Kidney (tissue), 13 donors: ENCODE measurements at regions not wholly inside any gene's neighbourhood (a gene's known extent, or its start where the extent isn't known, plus 50 kb on each side); places are given as distances from the start of the nearest gene placed in this dataset.

ENCODE experiments used
- DNase-seq, 5 donors: peaks; one replicate each; pipeline ENCODE4 v3.0.0-alpha.2; 2013 to 2020
- FAIRE-seq: peaks from 2 replicates; lab custom pipeline; 2012; peaks lifted over from hg19 to GRCh38; lab: Jason Lieb, UNC
- H3K27ac ChIP-seq, 2 donors: one replicate each; pipeline ENCODE4 v1.7.0; 2013; ENCODE audit warnings: low read depth in 2 of 2, low read length in 2 of 2, inconsistent platforms in 1 of 2
- H3K27me3 ChIP-seq: one replicate; pipeline ENCODE4 v1.7.1; 2013; ENCODE audit warnings: low read length, inconsistent platforms; ENCODE audit not compliant: control insufficient read depth, insufficient read depth
- H3K36me3 ChIP-seq, 3 donors: one replicate each; pipeline versions ENCODE4 v1.7.0 to v1.7.1; 2013; ENCODE audit warnings: low read length in 3 of 3, control low read depth in 1 of 3, inconsistent platforms in 1 of 3; ENCODE audit not compliant: insufficient read depth in 3 of 3, control insufficient read depth in 2 of 3
- H3K4me1 ChIP-seq, 3 donors: one replicate each; pipeline versions ENCODE4 v1.7.0 to v1.7.1; 2013; ENCODE audit warnings: low read length in 3 of 3, inconsistent platforms in 1 of 3, low read depth in 1 of 3; ENCODE audit not compliant: control insufficient read depth in 2 of 3, insufficient read depth in 2 of 3
- H3K4me3 ChIP-seq, 3 donors: one replicate each; pipeline versions ENCODE4 v1.7.0 to v1.8.1; 2013; ENCODE audit warnings: low read length in 3 of 3, control low read depth in 1 of 3, inconsistent platforms in 1 of 3
- H3K9ac ChIP-seq, 3 donors: one replicate each; pipeline versions ENCODE4 v1.7.0 to v1.7.1; 2013; ENCODE audit warnings: low read length in 3 of 3, control low read depth in 1 of 3, inconsistent platforms in 1 of 3
- H3K9me3 ChIP-seq, 3 donors: one replicate each; pipeline versions ENCODE4 v1.7.0 to v1.7.1; 2013; ENCODE audit warnings: low read length in 3 of 3, control low read depth in 1 of 3, inconsistent platforms in 1 of 3; ENCODE audit not compliant: control insufficient read depth in 2 of 3, insufficient read depth in 1 of 3
- CTCF ChIP-seq: IDR thresholded peaks from 3 replicates; pipeline ENCODE4 v1.5.1; 2012; ENCODE audit warnings: mild to moderate bottlenecking, moderate library complexity, borderline replicate concordance; ENCODE audit not compliant: insufficient read depth; ENCODE audit errors: extremely low read depth
- intact Hi-C: fragments of 100-400 bp; cut with DNase I; formaldehyde crosslinking; loops from one replicate; pipeline ENCODE4 v1.11.1; 2022
- donor health status: control.
- donor health status: control.
- donor health status: control.
- donor health status: control.
- donor health status: control.
- donor health status: DM: yes; HTN: yes; CAD: no.
- donor health status: Normal renal cell carcinoma (clear cell type).

- no peaks in the 10 kb centered on the region for H3K4me1 ChIP-seq
- FAIRE-seq = no peak
- H3K9me3 ChIP-seq = no peaks in the 10 kb centered on the region
- DNase-seq = no peak
- H3K36me3 ChIP-seq = no peaks in the 10 kb centered on the region
- H3K27ac ChIP-seq = no peak overlapping the region
- H3K9ac ChIP-seq = no peak overlapping the region
- intact Hi-C loops = no loop called here
- H3K27me3 ChIP-seq = no peaks in the 10 kb centered on the region
- no peak for TF ChIP-seq CTCF
- no peak overlapping the region for H3K4me3 ChIP-seq
Measured at GRCh38 chr3:86254480-86254879, 736.5 kb downstream of the VGLL3 start.

- Histone ChIP-seq H3K36me3 (no peaks in the 10 kb centered on the region), H3K27ac (no peak overlapping the region), H3K9me3 (no peaks in the 10 kb centered on the region), H3K9ac (no peak overlapping the region), H3K27me3 (no peaks in the 10 kb centered on the region), H3K4me3 (no peak overlapping the region), H3K4me1 (no peaks in the 10 kb centered on the region)
- DNase-seq (no peak), FAIRE-seq (no peak)
- intact Hi-C loops = no loop called here
- TF ChIP-seq CTCF = no peak
Measured at GRCh38 chr3:86251781-86252180, 739.2 kb downstream of the VGLL3 start.

GRCh38 chr3:86249833-86250232 is 741.1 kb downstream of the VGLL3 start:
- Histone ChIP-seq H3K27ac (no peak overlapping the region), H3K9me3 (no peaks in the 10 kb centered on the region), H3K9ac (no peak overlapping the region), H3K36me3 (no peaks in the 10 kb centered on the region), H3K4me1 (no peaks in the 10 kb centered on the region), H3K4me3 (no peak overlapping the region), H3K27me3 (no peaks in the 10 kb centered on the region)
- intact Hi-C loops = no loop called here
- FAIRE-seq (no peak), DNase-seq (no peak)
- no peak for TF ChIP-seq CTCF

GRCh38 chr3:86245360-86245759 is 745.6 kb downstream of the VGLL3 start:
- no peak for TF ChIP-seq CTCF
- Histone ChIP-seq H3K27ac (no peak overlapping the region), H3K9ac (no peak overlapping the region), H3K4me1 (no peaks in the 10 kb centered on the region), H3K27me3 (no peaks in the 10 kb centered on the region), H3K9me3 (no peaks in the 10 kb centered on the region), H3K36me3 (no peaks in the 10 kb centered on the region), H3K4me3 (no peak overlapping the region)
- intact Hi-C loops = no loop called here
- DNase-seq (peak in 2 of 5 donors; percentile 18 to 45), FAIRE-seq (no peak)
